ENCODE measurements at regions not wholly inside any gene's neighbourhood (a gene's known extent, or its start where the extent isn't known, plus 50 kb on each side); places are given as distances from the start of the nearest gene placed in this dataset.

DNA sequence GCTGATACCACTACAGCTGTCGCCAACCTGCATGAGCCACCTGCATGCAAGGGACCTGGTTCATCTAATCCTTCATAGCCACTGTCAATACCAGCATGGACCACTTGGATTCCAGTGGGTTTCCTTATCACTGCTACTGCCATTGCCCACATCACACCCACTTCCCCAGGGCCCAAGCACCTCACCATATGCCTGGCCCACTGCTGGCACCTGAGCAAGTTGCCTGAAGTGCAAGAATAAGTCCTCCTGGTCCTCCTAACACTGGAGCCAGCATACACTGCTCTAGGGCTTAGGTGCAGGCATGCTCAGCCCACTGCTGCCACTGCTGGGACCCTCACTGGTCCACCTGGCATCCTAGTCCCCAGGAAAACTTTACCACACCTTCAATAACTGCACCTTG, 1136.8 kb upstream of the ADGRL4 start:
- TF ChIP-seq, protein P1, sequence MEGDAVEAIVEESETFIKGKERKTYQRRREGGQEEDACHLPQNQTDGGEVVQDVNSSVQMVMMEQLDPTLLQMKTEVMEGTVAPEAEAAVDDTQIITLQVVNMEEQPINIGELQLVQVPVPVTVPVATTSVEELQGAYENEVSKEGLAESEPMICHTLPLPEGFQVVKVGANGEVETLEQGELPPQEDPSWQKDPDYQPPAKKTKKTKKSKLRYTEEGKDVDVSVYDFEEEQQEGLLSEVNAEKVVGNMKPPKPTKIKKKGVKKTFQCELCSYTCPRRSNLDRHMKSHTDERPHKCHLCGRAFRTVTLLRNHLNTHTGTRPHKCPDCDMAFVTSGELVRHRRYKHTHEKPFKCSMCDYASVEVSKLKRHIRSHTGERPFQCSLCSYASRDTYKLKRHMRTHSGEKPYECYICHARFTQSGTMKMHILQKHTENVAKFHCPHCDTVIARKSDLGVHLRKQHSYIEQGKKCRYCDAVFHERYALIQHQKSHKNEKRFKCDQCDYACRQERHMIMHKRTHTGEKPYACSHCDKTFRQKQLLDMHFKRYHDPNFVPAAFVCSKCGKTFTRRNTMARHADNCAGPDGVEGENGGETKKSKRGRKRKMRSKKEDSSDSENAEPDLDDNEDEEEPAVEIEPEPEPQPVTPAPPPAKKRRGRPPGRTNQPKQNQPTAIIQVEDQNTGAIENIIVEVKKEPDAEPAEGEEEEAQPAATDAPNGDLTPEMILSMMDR (IDR thresholded peaks at IDR 0.05), result no peak
- TF ChIP-seq POLR2AphosphoS5 (IDR thresholded peaks at IDR 0.05), result no peak
- no peak for TF ChIP-seq POLR2A (IDR thresholded peaks at IDR 0.05)

Measured in breast epithelium (tissue), 3 donors.